Stimulated activated effector memory CD8-positive, alpha-beta T cell treated with anti-CD3 and anti-CD28 coated beads, Interleukin-12 subunit alpha, Interleukin-12 subunit beta, amount 100 ng/mL, for 72 hours (primary cell): ENCODE measurements at regions not wholly inside any gene's neighbourhood (a gene's known extent, or its start where the extent isn't known, plus 50 kb on each side); places are given as distances from the start of the nearest gene placed in this dataset.

Source experiments
- ATAC-seq: fragments of 150-1000 bp; cut with Tn5 transposase; 2 replicates; pipeline ENCODE4 v1.10.0; 2021
- DNase-seq, 2 donors: peaks; one replicate each; pipeline ENCODE4 v3.0.0; 2021 to 2022; ENCODE audit warnings: low spot score in 2 of 2
- H3K27ac Mint-ChIP-seq: one replicate; pipeline ENCODE4 v1.8.0; 2022; ENCODE audit warnings: mild to moderate bottlenecking, mixed read lengths
- H3K36me3 Mint-ChIP-seq: one replicate; pipeline ENCODE4 v1.8.0; 2022; ENCODE audit warnings: mild to moderate bottlenecking, mixed read lengths
- H3K4me1 Mint-ChIP-seq: one replicate; pipeline ENCODE4 v1.8.0; 2022; ENCODE audit warnings: mixed read lengths
- H3K4me3 Mint-ChIP-seq: one replicate; pipeline ENCODE4 v1.8.0; 2022; ENCODE audit warnings: mild to moderate bottlenecking, mixed read lengths
- H3K9me3 Mint-ChIP-seq: one replicate; pipeline ENCODE4 v1.8.0; 2022; ENCODE audit warnings: mixed read lengths

DNA sequence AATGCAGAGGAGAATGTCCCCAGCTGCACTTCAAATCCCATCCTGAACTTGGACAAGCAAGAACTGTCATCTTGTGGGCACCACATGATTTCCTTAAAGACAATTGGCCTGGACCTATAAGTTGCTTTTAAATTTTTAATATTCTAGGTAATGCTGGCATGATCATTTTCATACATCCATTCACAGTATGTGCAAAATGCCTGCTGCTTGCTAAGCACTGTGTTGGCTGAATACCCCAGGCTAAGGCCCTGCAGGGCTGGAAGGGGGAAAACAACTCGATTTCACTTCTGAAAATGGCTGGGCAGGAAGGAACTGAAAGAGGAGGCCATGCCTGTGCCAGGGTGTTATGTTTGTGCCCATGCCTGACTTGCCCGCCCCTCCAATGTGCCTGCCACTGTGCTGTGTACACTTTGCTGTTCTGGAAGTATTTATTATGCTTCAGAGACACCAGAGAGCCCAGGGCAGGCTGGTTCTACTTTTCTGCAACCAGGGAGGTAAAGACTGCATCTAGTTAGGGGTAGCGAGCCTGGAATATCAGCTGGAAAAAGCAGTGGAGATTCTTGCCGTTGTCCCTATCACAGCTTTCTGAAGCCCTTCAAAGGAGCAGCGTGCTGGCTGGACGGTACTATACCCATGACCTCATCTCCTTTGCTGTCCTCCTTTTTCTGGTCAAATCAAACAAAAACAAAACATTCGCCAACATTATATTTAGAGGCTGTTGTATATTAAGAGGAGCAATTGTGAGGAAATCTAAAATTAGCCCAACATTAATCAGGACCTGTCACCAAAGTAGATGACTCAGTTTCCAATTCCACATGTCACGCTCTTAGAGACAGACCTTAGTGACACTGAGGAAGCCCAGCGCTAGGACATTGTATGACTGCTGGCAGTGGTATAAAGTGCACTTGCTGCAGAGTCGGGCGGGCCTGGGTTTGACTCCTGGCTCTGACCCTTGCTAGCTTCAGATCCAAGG, 158.1 kb downstream of the DDX1 start:
- H3K9me3 Mint-ChIP-seq = no peaks in the 10 kb centered on the region

GRCh38 chr2:15750433-15750814, 158.8 kb downstream of the DDX1 start:
- Mint-ChIP-seq H3K9me3 (peaks cover 4% of the 10 kb centered on the region), H3K27ac (no peak overlapping the region), H3K4me3 (no peak overlapping the region)

More for the DNA sequence above, 158.1 kb downstream of the DDX1 start:
- ATAC-seq = no peak
- no peaks in the 10 kb centered on the region for H3K4me1 Mint-ChIP-seq
- no peaks in the 10 kb centered on the region for H3K36me3 Mint-ChIP-seq
- H3K27ac Mint-ChIP-seq = no peak overlapping the region
- DNase-seq = no peak
- H3K4me3 Mint-ChIP-seq = no peak overlapping the region

GRCh38 chr2:15750822-15751329, 159.2 kb downstream of the DDX1 start:
- ATAC-seq (no peak), DNase-seq (no peak)
- peaks cover 4% of the 10 kb centered on the region for H3K9me3 Mint-ChIP-seq
- no peak overlapping the region for H3K4me3 Mint-ChIP-seq
- H3K36me3 Mint-ChIP-seq = no peaks in the 10 kb centered on the region
- no peak overlapping the region for H3K27ac Mint-ChIP-seq
- no peaks in the 10 kb centered on the region for H3K4me1 Mint-ChIP-seq

More at GRCh38 chr2:15750433-15750814, 158.8 kb downstream of the DDX1 start:
- Mint-ChIP-seq H3K36me3 (no peaks in the 10 kb centered on the region), H3K4me1 (no peaks in the 10 kb centered on the region)
- no peak for DNase-seq
- no peak for ATAC-seq

DNA sequence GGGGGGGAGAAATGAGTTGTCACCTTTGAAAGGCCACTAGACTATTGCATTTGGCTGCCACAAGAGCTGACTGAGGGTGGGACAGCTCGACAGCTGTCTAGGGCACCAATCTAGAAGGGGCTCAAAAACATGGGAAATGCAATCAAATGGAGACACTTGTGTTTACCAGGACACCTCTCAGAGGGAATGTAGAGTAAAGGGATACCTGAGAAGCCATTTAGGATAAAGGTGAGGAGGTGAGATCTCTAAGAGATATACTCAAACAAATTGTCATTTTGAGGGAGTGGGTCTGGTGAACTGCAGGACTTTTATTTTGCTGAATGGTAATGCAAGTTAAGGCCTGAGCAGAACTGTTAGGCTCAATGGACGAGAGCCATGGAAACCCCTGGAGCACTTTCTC, 159.8 kb downstream of the DDX1 start:
- H3K27ac Mint-ChIP-seq = no peak overlapping the region

GRCh38 chr2:15752552-15753232, 161.0 kb downstream of the DDX1 start:
- H3K4me1 Mint-ChIP-seq = no peaks in the 10 kb centered on the region
- ATAC-seq (no peak), DNase-seq (no peak)
- no peaks in the 10 kb centered on the region for H3K36me3 Mint-ChIP-seq
- H3K9me3 Mint-ChIP-seq = peaks cover 4% of the 10 kb centered on the region
- no peak overlapping the region for H3K27ac Mint-ChIP-seq
- H3K4me3 Mint-ChIP-seq = no peak overlapping the region

More for the DNA sequence above, 159.8 kb downstream of the DDX1 start:
- Mint-ChIP-seq H3K36me3 (no peaks in the 10 kb centered on the region), H3K4me1 (no peaks in the 10 kb centered on the region), H3K9me3 (peaks cover 4% of the 10 kb centered on the region), H3K4me3 (no peak overlapping the region)
- ATAC-seq (no peak), DNase-seq (no peak)

- Mint-ChIP-seq H3K9me3 (peaks cover 4% of the 10 kb centered on the region), H3K4me1 (no peaks in the 10 kb centered on the region), H3K4me3 (no peak overlapping the region), H3K36me3 (no peaks in the 10 kb centered on the region), H3K27ac (no peak overlapping the region)
- no peak for DNase-seq
- ATAC-seq = no peak
Observed at GRCh38 chr2:15753233-15753798, 161.6 kb downstream of the DDX1 start.

GRCh38 chr2:15753811-15754702, 162.4 kb downstream of the DDX1 start:
- Mint-ChIP-seq H3K36me3 (no peaks in the 10 kb centered on the region), H3K4me1 (no peaks in the 10 kb centered on the region), H3K9me3 (peaks cover 4% of the 10 kb centered on the region), H3K27ac (no peak overlapping the region), H3K4me3 (no peak overlapping the region)
- ATAC-seq (no peak), DNase-seq (no peak)

GRCh38 chr2:15754703-15755099, 163.0 kb downstream of the DDX1 start:
- Mint-ChIP-seq H3K9me3 (peaks cover 4% of the 10 kb centered on the region), H3K36me3 (no peaks in the 10 kb centered on the region), H3K4me3 (no peak overlapping the region), H3K4me1 (no peaks in the 10 kb centered on the region), H3K27ac (no peak overlapping the region)
- no peak for ATAC-seq
- no peak for DNase-seq

DNA sequence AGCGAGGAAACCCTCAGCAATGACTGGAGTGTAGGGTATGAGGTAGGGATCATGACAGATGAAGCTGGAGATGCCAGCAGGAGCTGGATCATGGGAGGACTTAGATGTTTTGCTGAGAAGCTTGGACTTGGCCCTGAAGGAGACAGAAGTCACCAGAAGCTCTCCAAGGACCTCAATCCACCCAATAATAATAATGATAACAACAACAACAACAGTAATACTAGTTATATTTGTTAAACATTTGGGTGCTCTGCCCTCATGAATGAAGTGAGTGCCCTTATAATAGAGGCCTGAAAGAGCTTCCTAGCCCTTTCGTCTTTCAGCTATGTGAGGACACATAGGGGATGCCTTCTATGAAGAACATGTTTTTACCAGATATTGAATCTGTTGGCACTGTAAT, 163.9 kb downstream of the DDX1 start:
- no peak for DNase-seq
- ATAC-seq = no peak
- Mint-ChIP-seq H3K4me3 (no peak overlapping the region), H3K4me1 (no peaks in the 10 kb centered on the region), H3K36me3 (no peaks in the 10 kb centered on the region), H3K27ac (no peak overlapping the region), H3K9me3 (peaks cover 4% of the 10 kb centered on the region)

GRCh38 chr2:15756011-15756550, 164.4 kb downstream of the DDX1 start:
- ATAC-seq (no peak), DNase-seq (no peak)
- Mint-ChIP-seq H3K36me3 (no peaks in the 10 kb centered on the region), H3K9me3 (peaks cover 4% of the 10 kb centered on the region), H3K4me3 (no peak overlapping the region), H3K27ac (no peak overlapping the region), H3K4me1 (no peaks in the 10 kb centered on the region)

GRCh38 chr2:15756882-15757819, 165.5 kb downstream of the DDX1 start:
- no peak for ATAC-seq
- no peak overlapping the region for H3K27ac Mint-ChIP-seq
- no peak overlapping the region for H3K4me3 Mint-ChIP-seq
- peaks cover 4% of the 10 kb centered on the region for H3K9me3 Mint-ChIP-seq
- no peak for DNase-seq
- no peaks in the 10 kb centered on the region for H3K4me1 Mint-ChIP-seq
- no peaks in the 10 kb centered on the region for H3K36me3 Mint-ChIP-seq

GRCh38 chr2:15757820-15758586, 166.3 kb downstream of the DDX1 start:
- DNase-seq (no peak), ATAC-seq (no peak)
- peaks cover 4% of the 10 kb centered on the region for H3K9me3 Mint-ChIP-seq
- no peak overlapping the region for H3K27ac Mint-ChIP-seq
- no peaks in the 10 kb centered on the region for H3K36me3 Mint-ChIP-seq
- H3K4me3 Mint-ChIP-seq = no peak overlapping the region
- H3K4me1 Mint-ChIP-seq = no peaks in the 10 kb centered on the region

DNA sequence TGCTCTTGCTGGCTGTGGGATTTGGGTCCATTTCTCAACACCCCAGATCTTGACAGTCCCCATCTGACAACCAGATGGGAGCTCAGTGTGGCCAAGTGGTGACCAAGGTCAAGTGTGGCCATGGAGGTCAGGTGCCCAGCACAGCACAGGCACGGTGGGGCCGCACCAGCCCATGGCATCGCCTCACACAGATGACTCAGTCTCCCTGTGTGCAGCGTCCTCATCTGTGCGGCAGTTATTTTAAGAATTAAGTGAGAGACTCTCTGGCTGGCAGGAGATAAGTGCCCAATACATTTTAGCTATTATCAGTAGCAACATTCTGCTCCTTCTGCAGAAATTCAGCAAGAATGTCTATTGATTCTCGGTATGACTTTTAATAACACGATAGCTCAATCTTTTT, 167.2 kb downstream of the DDX1 start:
- no peak overlapping the region for H3K27ac Mint-ChIP-seq
- no peaks in the 10 kb centered on the region for H3K36me3 Mint-ChIP-seq
- no peak for ATAC-seq

More for the DNA sequence above, 167.2 kb downstream of the DDX1 start:
- Mint-ChIP-seq H3K9me3 (peaks cover 4% of the 10 kb centered on the region), H3K4me3 (no peak overlapping the region), H3K4me1 (no peaks in the 10 kb centered on the region)
- no peak for DNase-seq
